GM23248 (cell line): ENCODE measurements at regions not wholly inside any gene's neighbourhood (a gene's known extent, or its start where the extent isn't known, plus 50 kb on each side); places are given as distances from the start of the nearest gene placed in this dataset.

ENCODE experiments used
- EZH2 ChIP-seq: fragments of 200-600 bp; sonication (generic); IDR thresholded peaks from 2 replicates; pipeline ENCODE4 v1.6.1; 2018; ENCODE audit warnings: antibody characterized with exemption, mild to moderate bottlenecking; ENCODE audit not compliant: insufficient read depth, poor library complexity, severe bottlenecking
- EZH2phosphoT487 ChIP-seq: fragments of 200-600 bp; sonication (generic); IDR thresholded peaks from 2 replicates; pipeline ENCODE4 v1.6.1; 2018; ENCODE audit warnings: antibody characterized with exemption, moderate library complexity, mild to moderate bottlenecking, low read depth; ENCODE audit not compliant: insufficient read depth

- TF ChIP-seq EZH2 (no peak), EZH2phosphoT487 (no peak)
Observed at GRCh38 chr6:71091167-71091566, 134.3 kb upstream of the B3GAT2 start.
